ENCODE measurements at regions not wholly inside any gene's neighbourhood (a gene's known extent, or its start where the extent isn't known, plus 50 kb on each side); places are given as distances from the start of the nearest gene placed in this dataset.

- DNase-seq (ENCODE audit: low spot score in 2 of 2), result no peak
- H3K4me3 ChIP-seq (ENCODE audit: low read depth, poor library complexity, severe bottlenecking), result no peak overlapping the region
- TF ChIP-seq POLR2A (IDR thresholded peaks at IDR 0.05), result no peak
- TF ChIP-seq CTCF (IDR thresholded peaks at IDR 0.05), result no peak
- intact Hi-C loops (cut with DNase I; ENCODE audit: low total_unique reads), result no loop called here
- WGBS, 2 donors, result 83 to 90% methylated on average over 3 of the region's 3 CpGs
These were observed 68.6 kb upstream of the ACTBL2 start for GRCh38 chr5:57551251-57551650.

GRCh38 chr5:57550132-57550531 is 67.5 kb upstream of the ACTBL2 start:
- DNase-seq (ENCODE audit: low spot score in 2 of 2), result no peak
- TF ChIP-seq CTCF (IDR thresholded peaks at IDR 0.05) (no peak), POLR2A (IDR thresholded peaks at IDR 0.05) (no peak)
- intact Hi-C loops (cut with DNase I; ENCODE audit: low total_unique reads), result loop anchor here (1.0 kb wide), 1 partner anchor 23 kb away; no protein-coding TSS in a partner anchor
- WGBS, 2 donors, result 88 to 100% methylated on average over 2 to 5 of the region's 6 CpGs
- no peak overlapping the region for H3K4me3 ChIP-seq (ENCODE audit: low read depth, poor library complexity, severe bottlenecking)

- no peak overlapping the region for H3K4me3 ChIP-seq (ENCODE audit: low read depth, poor library complexity, severe bottlenecking)
- intact Hi-C loops (cut with DNase I; ENCODE audit: low total_unique reads), result no loop called here
- no peak for TF ChIP-seq CTCF (IDR thresholded peaks at IDR 0.05)
- no peak for TF ChIP-seq POLR2A (IDR thresholded peaks at IDR 0.05)
- no peak for DNase-seq (ENCODE audit: low spot score in 2 of 2)
These were observed 67.0 kb upstream of the ACTBL2 start for GRCh38 chr5:57549566-57549965.

- no peak for TF ChIP-seq POLR2A (IDR thresholded peaks at IDR 0.05)
- TF ChIP-seq CTCF (IDR thresholded peaks at IDR 0.05), result no peak
- no peak for DNase-seq (ENCODE audit: low spot score in 2 of 2)
- 82 to 88% methylated on average over 2 of the region's 2 CpGs for WGBS, 2 donors
- intact Hi-C loops (cut with DNase I; ENCODE audit: low total_unique reads), result no loop called here
- H3K4me3 ChIP-seq (ENCODE audit: low read depth, poor library complexity, severe bottlenecking), result no peak overlapping the region
These were observed 58.2 kb upstream of the ACTBL2 start for GRCh38 chr5:57540823-57541222.

- intact Hi-C loops (cut with DNase I; ENCODE audit: low total_unique reads), result no loop called here
- no peak for TF ChIP-seq CTCF (IDR thresholded peaks at IDR 0.05)
- TF ChIP-seq POLR2A (IDR thresholded peaks at IDR 0.05), result no peak
- 43 to 52% methylated on average over 3 of the region's 3 CpGs for WGBS, 2 donors
- no peak overlapping the region for H3K4me3 ChIP-seq (ENCODE audit: low read depth, poor library complexity, severe bottlenecking)
- no peak for DNase-seq (ENCODE audit: low spot score in 2 of 2)
These were observed 56.7 kb upstream of the ACTBL2 start for GRCh38 chr5:57539281-57539701.

- 54 to 65% methylated on average over 7 of the region's 7 CpGs for WGBS, 2 donors
- H3K4me3 ChIP-seq (ENCODE audit: low read depth, poor library complexity, severe bottlenecking), result no peak overlapping the region
- peak in 1 of 2 donors; percentile 17 for DNase-seq (ENCODE audit: low spot score in 2 of 2)
- intact Hi-C loops (cut with DNase I; ENCODE audit: low total_unique reads), result no loop called here
- TF ChIP-seq CTCF (IDR thresholded peaks at IDR 0.05) (no peak), POLR2A (IDR thresholded peaks at IDR 0.05) (no peak)
These were observed 55.8 kb upstream of the ACTBL2 start for GRCh38 chr5:57538341-57538955.

Measured in lower leg skin (tissue), 4 donors.